HG02938 (cell line): ENCODE measurements at regions not wholly inside any gene's neighbourhood (a gene's known extent, or its start where the extent isn't known, plus 50 kb on each side); places are given as distances from the start of the nearest gene placed in this dataset.
"Not testable (repeated sequence)": the region's sequence is repeated elsewhere in the genome, so short reads cannot be mapped to it uniquely, and the experiment has no call there.

Source experiments
- ATAC-seq: cut with Tn5 transposase; IDR thresholded peaks from one replicate; pipeline ENCODE4 v1.9.1; 2021; ENCODE audit warnings: mild to moderate bottlenecking, moderate library complexity; ENCODE audit not compliant: unreplicated experiment

DNA sequence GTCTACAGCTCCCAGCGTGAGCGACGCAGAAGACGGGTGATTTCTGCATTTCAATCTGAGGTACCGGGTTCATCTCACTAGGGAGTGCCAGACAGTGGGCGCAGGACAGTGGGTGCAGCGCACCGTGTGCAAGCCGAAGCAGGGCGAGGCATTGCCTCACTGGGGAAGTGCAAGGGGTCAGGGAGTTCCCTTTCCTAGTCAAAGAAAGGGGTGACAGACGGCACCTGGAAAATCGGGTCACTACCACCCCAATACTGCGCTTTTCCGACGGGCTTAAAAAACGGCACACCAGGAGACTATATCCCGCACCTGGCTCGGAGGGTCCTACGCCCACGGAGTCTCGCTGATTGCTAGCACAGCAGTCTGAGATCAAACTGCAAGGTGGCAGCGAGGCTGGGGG, 95.6 kb downstream of the GPX5 start:
- ATAC-seq: not testable (repeated sequence)

DNA sequence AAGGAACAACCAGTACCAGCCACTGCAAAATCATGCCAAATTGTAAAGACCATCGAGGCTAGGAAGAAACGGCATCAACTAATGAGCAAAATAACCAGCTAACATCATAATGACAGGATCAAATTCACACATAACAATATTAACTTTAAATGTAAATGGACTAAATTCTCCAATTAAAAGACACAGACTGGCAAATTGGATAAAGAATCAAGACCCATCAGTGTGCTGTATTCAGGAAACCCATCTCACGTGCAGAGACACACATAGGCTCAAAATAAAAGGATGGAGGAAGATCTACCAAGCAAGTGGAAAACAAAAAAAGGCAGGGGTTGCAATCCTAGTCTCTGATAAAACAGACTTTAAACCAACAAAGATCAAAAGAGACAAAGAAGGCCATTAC, 97.6 kb downstream of the GPX5 start:
- ATAC-seq: not testable (repeated sequence)

DNA sequence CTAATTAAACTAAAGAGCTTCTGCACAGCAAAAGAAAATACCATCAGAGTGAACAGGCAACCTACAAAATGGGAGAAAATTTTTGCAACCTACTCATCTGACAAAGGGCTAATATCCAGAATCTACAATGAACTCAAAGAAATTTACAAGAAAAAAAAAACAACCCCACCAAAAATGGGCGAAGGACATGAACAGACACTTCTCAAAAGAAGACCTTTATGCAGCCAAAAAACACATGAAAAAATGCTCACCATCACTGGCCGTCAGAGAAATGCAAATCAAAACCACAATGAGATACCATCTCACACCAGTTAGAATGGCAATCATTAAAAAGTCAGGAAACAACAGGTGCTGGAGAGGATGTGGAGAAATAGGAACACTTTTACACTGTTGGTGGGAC, 100.7 kb downstream of the GPX5 start:
- ATAC-seq: not testable (repeated sequence)

DNA sequence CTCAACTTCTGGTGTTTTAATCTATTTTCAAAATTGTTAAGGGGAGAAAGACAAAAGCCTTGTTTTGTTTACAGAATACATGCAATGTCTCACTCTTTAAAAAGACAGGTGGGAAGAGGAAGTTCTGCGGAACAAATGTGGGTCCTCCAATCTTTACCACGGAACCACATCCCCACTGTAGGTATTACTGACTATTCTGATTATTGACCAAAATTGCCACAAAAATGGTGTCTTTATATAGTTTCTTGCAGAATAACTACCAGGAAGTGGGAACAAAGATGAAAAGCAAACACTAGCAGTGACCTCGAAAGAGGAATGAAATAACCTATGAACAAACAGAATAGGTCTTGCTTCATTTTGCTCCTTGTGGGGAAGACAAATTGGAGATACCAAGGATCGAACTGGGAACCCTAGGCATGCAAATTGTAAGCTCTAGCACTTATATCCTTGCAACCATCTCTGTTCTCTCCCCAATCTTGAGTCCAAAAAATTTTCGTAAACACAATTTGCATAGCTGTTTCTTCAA, 106.7 kb downstream of the GPX5 start:
- ATAC-seq: no peak

DNA sequence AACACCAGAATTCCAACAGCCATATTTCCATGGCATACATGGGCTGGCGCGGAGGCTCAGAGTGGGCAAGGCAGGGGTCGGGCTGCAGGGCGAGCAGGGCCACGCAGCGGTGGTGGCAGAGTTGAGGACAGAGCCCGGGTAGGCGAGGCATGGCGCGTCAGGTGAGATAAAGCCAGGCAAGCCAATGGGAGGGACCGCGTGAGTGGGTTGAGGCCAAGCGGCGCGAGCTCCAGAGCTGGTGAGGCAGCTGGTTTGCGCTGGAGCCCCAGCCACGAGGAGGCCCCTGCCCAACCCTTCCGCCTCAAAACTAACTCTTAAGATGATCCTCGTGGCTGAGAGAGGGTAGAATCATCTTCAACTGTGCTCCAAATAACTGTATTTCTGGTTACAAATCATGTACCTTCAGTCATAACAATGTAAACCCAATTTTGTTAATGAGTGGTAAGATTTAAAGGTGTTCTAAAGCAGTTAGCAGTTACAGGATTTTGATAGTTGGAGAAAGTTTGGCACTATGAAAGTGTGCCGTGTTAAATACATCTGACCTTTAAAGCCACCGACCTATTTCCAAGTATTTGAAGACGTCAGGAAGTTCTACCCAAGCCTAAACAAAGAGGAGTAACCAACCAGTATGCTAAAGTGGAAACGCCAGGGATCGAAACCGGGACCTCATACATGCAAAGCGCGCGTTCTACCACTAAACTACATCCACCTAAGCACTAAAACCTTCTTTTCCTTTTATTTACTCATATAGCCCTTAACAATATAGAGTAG, 107.9 kb downstream of the GPX5 start:
- no peak for ATAC-seq

DNA sequence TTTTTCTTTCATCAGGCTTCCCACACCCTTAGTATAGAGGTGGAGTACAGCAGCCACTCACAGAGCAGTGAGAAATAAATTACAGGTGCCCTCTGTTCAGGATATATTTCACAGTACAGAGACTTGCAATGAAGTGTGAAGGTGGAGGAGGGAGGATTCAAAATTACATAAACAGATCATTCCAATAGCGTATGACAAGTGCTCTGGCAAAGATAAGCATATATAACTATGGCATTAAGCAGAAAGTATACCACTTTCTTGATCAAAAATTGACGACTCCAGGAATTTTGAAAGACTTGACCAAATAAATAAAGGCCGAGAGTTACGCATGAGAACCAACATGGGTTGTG, 108.7 kb downstream of the GPX5 start:
- ATAC-seq: no peak

DNA sequence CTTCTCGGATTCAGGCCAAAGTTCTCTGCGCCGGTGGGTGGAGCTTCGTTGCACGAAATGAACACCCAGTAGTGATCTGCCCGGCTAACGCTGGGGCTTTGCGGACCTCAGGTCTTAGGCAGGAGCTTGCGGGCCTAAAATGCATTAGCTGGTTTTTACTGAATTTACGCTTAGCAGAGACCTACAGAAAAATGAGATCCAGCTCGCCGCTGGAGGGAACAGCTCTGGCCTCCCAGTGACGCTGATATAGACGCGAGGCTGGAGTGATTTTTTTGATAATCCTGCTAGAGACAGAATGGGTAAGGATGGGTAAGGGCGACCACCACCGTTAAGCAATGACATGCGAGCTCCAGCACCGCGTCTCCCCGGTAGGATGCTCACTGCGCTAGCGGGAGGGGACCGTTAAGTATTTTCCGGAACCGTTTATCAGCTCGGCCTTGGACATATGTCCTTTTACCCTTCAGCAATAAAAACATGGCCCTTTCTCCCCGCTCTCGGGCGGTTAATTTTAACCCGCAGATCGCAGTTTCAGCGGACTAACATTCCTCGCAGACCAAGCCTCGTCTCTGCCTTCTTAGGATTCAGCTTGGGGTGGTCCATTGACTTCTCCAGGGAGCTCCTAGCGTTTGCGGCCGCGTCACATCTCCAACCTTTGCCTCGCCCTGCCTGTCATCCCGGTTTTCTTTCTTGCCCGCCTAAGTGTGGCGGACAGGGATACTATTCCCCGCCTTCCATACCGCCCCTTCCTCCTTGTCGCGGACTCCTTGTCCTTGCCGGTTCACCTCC, 109.3 kb downstream of the GPX5 start:
- ATAC-seq: no peak

DNA sequence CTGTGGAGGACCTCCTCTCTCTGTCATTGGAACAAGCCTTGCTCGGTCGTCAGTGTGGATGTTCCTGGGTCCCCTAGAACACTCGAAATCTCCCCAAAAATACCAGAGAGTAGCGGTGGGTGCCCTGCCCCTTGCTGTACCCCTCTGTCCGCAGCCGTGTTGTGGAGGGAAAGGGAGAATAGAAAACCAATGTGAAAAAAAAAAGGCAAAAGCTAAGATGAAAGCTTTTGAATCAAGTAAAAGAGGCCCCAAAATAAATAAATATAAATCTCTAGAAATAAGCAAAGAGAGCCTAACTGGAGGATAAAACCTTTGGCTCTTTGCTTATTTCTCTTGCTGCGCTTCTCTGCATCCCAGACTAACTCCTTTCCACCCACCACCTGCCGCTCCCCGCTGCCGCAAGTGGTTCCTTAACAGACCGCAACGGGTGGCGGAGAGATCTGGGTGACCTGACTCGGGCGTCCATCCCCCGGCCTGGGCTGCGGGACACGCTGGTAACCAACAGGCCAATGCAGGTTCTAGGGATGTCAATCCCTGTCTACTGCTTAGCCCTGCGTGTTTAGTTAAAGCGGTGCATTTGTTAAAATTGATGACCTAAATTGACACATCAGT, 110.0 kb downstream of the GPX5 start:
- ATAC-seq: no peak

DNA sequence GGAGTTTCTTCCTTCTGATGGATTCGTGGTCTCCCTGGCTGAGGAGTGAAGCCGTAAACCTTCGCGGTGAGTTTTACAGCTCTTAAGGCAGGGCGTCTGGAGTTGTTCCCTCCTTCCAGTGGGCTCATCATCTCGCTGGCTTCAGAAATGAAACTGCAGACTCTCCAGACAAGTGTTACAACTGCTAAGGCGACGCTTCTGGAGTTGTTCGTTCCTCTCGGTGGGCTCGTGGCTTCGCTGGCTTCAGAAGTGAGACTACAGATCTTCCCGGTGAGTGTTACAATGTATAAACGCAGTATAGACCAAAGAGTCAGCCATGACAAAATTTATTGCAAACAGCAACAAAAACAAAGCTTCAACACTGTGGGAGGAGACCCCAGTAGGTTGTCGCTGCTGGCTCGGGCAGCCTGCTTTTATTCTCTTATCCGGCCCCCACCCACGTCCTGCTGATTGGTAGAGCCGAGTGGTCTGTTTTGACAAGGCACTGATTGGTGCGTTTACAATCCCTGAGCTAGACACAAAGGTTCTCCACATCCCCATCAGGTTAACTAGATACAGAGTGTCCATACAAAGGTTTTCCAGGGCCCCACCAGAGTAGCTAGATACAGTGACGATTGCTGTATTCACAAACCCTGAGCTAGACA, 113.2 kb downstream of the GPX5 start:
- no peak for ATAC-seq

DNA sequence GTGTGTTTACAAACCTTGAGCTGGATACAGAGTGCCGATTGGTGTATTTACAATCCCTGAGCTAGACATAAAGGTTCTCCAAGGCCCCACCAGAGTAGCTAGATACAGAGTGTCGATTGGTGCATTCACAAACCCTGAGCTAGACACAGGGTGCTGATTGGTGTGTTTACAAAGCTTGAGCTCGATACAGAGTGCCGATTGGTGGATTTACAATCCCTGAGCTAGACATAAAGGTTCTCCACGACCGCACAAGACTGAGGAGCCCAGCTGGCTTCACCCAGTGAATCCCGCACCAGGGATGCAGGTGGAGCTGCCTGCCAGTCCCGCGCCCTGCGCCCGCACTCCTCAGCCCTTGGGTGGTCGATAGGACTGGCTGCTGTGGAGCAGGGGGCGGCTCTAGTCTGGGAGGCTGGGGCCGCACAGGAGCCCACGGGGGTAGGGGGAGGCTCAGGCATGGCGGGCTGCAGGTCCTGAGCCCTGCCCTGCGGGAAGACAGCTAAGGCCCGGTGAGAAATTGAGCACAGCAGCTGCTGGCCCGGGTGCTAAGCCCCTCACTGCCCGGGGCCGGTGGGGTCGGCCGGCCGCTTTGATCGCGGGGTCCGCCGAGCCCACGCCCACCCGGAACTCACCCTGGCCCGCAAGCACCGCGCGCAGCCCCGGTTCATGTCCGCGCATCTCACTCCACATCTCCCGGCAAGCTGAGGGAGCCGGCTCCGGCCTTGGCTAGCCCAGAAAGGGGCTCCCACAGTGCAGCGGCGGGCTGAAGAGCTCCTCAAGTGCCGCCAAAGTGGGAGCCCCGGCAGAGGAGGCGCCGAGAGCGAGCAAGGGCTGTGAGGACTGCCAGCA, 114.0 kb downstream of the GPX5 start:
- not testable (repeated sequence) for ATAC-seq

DNA sequence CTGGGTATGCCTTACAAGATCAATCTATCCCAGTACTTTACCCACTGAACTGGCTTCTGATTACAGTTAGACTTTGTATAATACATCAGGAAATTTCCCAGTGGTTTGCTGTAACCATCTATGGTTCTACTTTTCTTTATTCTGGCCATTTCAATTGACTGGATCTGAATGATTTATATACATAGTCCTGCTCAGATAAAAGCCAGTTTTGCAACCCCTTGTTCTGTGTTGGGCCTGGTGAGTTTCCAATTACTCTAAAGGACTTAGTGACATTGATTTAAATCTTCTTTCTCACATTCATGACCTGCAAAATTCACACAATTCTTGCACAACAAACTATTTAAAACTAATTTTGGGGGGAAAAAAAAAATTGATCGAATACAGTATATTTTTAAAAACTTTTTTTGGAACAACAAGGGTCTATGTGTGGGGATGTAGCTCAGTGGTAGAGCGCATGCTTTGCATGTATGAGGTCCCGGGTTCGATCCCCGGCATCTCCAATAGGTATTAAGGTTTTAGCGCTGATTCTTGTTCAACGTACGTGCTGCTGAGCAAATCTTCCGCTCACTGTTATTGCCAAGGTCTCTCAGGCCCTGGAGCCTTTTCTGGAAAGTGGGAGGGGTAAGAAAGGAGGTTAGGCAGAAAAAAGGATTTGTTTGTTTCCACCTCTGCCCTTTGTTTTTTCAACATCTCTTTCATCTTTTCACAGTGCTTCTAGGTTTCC, 117.5 kb downstream of the GPX5 start:
- ATAC-seq: no peak

DNA sequence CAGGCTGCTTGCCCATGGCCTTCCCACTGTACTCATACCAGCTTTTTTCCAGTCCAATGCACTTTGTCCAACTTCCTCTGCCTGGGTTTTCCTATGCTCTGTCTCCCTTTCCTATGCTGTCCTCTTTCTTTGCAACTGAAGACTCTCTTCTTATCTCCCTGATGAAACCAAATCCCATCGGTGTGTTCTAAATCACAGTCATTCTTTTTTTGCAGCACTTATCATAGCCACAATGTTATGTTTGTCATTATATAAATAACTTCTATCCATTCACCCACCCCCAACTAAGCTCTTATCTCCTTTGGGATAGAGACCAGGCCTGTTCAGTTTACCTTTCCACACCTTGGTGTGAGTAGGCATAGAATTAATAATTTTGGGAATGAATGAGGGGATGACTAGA, 121.0 kb downstream of the GPX5 start:
- ATAC-seq: no peak

DNA sequence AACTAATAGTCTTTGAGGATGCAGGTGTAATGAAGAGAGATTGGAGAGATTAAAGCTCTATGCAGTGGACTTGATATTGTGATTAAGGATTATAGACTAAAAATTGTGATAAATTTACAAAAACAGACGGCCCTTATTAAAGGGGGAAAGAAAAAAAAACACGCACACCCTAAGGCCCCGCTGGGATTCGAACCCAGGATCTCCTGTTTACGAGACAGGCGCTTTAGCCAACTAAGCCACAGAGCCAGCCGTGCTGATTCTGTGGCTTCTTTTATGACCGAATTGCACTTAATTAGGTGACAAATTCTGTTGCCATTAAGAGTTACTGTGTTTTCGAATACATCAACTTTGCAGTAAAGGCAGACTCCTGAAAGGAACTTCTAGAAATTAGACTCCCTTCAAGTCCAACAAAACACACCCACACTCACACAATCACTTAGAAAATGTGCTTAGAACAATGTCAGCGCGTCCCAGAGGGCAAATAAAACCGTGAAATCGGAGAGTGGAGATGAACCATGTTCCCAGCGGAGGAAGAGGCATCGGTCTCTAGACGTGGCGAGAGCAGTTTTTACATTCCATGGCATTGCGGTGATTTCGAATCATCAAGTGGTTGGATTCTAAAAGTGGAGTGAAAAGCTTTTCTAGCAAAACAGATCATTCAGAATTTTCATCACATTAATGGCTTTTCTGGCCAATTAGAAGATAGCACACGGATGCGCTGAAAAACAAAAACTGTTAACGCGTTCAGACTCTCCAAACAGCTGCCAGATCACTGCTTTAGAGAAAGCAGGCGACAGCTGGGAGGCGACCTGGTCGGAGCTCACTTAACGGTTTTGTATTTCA, 122.6 kb downstream of the GPX5 start:
- no peak for ATAC-seq

DNA sequence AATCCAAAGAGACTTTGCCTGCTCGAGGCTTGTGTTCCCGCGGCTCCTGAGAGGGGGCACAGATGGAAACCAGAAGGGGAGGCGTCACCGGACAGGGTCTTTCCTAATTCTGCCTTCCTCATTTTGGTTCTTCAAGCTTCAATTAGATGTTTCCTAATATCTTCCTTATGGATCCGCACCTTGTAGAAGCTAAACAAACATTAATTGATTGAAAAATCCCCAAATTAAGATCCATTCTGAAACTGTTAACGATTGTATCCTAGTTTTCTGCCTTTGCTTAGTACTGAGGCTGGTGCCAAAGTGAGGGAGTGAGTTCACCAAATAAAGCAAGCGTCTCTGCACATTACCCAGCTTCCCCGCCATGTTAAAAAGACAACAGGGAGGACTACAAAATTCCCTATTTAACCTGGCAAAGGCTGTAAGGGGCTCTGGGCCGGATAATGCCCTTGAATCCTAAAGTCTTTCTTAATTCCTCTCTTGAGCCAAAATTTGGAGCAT, 123.2 kb downstream of the GPX5 start:
- no peak for ATAC-seq

DNA sequence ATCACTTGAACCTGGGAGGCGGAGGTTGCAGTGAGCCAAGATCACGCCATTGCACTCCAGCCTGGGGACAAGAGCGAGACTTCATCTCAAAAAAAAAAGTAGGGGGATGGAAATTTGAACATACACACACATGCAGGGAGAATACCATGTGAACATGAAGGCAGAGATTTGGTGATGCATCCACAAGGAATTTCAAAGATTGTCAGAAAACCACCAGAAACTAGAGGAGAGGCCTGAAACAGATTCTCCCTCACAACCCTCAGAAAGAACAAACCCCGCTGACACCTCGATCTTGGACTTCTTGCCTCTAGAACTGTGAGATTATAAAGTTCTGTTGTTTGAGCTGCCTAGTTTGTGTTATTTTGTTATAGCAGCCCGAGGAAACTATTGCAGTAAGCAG, 125.5 kb downstream of the GPX5 start:
- no peak for ATAC-seq

DNA sequence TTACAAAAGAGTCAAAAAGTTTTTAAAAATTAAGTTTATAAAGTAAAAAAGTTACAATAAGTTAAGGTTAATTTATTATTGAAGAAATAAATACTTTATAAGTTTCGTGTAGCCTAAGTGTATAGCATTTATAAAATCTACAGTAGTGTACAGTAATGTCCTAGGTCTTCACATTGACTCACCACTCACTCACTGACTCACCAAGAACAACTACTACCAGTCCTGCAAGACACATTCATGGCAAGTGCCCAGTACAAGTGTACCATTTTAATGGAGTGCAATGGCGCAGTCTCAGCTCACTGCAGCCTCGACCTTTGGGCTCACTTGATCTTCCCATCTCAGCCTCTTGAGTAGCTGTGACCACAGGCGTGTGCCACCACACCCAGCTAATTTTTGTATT, 128.2 kb downstream of the GPX5 start:
- ATAC-seq: no peak

DNA sequence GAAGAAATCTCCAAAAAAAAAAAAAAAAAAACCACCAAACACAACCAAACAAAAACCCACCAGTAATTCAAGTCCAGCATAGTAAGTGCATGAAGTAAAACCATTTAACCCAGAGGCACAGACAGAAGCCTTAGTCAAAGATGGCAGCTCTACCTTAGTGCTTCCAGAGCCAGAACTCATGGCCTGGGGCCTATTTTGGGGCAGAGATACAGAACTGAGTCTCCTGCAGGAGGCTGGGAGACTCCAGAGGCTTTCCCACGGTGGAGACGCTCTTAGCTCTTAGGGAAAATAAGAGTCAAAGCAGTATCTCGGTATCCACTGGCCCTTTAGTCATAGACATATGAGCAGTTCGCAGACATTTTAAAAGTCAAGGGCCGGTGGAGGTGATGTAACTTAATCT, 129.5 kb downstream of the GPX5 start:
- ATAC-seq: no peak

DNA sequence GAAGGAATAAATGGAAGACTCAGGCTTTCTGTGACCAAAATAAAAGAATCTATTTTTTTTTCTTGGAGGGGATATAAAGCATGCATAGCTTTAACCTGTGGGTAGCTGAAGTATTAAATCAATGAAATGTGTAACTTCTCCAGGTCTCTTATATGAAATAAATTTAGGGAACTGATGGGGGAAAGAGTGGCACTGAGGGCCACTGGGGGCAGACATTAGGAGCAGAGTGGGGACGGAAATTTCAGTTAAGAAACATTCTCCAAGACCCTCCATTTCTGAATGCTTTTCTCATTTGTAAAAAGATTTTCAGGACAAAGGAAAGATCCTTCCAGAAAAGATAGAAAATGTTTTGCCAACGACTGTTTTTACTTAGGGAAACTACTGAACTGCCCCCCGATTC, 131.0 kb downstream of the GPX5 start:
- ATAC-seq: no peak

DNA sequence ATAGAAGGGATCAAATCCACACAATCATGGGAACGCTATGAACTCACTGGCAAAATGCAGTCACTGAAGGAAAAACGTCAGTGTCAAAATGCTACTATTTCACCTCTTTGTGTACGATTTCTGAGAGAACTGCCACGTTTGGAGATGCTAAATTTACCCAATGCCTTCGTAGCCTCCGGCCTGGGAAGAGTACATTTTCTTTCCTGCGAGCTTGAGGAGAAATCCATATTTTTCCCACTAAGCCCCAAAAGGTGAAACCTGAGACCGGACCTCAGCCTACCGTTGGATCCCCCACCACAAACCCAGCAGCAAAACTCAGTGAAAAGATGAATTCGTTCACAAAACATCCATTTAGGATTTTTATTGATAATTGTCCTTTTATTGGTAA, 131.7 kb downstream of the GPX5 start:
- no peak for ATAC-seq
